Left kidney (tissue), 1 donor: ENCODE measurements at regions not wholly inside any gene's neighbourhood (a gene's known extent, or its start where the extent isn't known, plus 50 kb on each side); places are given as distances from the start of the nearest gene placed in this dataset.
A peak's percentile ranks its signal among the peaks of the same experiment; 100 is the strongest.
"Not testable (repeated sequence)": the region's sequence is repeated elsewhere in the genome, so short reads cannot be mapped to it uniquely, and the experiment has no call there.

ENCODE experiments used
- DNase-seq: peaks from one replicate; pipeline ENCODE4 v3.0.0-alpha.2; 2013

GRCh38 chr7:409339-410281 lies 110.0 kb downstream of the PDGFA start:
- peak; percentile 41 for DNase-seq

- no peak for DNase-seq
These were observed 109.2 kb downstream of the PDGFA start for GRCh38 chr7:410395-410910.

GRCh38 chr7:411116-411515 lies 108.5 kb downstream of the PDGFA start:
- not testable (repeated sequence) for DNase-seq

DNA sequence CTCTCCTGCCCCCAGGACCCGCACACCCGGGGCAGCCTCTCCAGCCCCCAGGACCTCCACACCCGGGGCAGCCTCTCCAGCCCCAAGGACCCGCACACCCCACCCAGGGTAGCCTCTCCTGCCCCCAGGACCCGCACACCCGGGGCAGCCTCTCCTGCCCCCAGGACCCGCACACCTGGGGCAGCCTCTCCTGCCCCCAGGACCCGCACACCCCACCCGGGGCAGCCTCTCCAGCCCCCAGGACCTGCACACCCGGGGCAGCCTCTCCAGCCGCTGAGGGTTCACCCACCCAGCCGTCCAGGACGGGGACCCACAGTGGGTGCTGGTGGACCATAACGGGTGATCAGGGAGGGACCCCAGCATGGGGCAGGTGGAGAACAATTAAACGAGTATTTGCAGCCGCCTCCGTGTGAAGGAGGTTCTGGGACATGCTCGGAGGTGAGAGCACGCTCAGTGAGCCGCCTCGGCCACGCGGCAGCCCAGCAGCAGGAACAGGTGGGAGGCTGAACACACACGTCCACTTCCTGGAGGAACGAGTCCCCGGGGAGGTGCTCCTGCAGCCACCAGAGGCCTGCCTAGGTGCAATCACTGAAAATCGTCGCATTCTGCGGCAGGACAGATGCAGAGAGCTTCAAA lies 107.9 kb downstream of the PDGFA start:
- DNase-seq = no peak

DNA sequence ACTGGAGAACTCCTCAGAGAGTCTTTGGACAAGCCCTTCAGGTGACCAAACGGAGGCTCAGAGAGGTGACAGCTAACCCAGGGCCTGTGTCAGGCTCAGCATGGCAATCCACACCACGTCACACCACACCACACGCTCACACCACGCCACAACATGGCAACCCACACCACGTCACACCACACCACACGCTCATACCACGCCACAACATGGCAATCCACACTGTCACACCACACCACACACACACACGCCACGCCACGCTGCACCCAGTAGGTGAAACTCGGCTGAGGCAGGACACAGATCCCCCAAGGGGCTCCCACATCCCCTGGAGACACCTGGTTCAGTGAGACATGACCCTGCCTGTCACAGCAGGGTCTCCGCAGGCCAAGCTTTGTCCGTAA lies 107.3 kb downstream of the PDGFA start:
- no peak for DNase-seq

GRCh38 chr7:414681-415560 lies 104.7 kb downstream of the PDGFA start:
- DNase-seq = no peak

DNA sequence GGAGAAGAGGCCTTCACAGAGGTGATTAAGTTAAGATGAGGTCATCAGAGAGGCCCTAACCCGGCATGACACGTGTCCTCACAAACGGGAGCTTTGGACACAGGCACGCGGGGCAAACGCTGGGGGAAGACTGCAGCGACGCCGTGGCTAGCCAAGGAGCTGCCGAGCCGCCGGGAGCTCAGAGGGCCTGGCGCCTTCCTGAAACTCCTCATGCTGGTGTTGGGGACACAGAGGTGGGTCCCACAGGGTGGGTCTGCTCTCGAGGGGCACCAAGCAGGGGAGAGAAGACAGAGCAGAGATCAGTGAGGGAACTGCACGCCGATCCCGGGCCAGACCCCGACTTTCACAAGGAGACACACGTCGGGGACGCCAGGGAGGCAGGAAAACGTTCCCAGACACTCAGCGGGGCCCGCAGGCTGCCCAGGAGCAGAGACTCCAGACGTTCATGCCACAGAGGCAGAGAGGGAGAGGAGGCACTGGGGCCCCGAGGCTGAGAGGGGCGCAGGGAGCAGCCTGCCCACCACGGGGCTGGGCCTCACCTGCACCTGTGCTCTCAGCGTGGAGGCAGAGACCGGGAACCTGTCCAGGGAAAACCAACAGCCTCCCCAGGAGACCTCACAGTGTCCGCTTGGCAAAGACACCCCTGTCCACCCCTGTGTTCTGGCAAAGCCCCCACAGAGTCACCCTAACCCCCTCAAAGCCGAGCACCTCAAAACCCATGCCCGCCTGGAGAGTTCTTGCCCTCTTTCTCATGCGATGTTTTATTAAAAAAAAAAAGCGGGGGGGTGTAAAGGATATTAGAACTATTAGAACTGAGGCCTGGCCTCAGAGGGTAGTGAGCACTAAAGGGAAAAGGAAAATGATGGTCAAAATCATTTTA lies 103.8 kb downstream of the PDGFA start:
- DNase-seq = no peak

GRCh38 chr7:416761-417624 lies 102.7 kb downstream of the PDGFA start:
- no peak for DNase-seq

- no peak for DNase-seq
These were observed 102.1 kb downstream of the PDGFA start for GRCh38 chr7:417625-417889.

DNA sequence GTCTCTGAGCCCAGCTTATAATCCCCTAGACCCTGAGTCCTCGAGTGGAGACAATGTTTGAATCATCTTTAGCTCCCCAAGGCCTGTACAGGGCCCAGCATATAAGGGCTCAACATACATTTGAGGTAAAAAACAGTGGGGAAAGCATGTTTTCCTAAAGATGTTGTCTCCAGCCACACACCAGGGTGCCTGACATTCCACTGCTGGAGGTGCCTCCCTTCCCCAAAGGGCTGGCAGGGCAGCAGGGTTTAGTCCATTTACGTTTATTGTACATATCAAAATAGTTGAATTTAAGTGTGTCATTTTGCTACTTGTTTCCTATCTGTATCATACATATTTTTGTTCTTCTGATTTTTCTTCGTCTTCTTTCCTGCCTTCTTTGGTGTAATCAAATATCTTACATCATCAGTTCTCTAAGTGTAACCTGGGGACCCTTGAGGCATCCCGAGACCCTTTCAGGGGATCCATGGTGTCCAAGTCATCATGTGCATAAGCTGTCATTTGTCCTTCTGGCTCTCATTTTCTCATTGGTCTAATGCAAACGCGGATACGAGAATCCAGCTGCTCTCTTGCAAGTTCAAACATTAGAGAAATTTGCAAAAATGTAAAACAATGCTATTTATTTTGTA lies 101.6 kb downstream of the PDGFA start:
- no peak for DNase-seq

DNA sequence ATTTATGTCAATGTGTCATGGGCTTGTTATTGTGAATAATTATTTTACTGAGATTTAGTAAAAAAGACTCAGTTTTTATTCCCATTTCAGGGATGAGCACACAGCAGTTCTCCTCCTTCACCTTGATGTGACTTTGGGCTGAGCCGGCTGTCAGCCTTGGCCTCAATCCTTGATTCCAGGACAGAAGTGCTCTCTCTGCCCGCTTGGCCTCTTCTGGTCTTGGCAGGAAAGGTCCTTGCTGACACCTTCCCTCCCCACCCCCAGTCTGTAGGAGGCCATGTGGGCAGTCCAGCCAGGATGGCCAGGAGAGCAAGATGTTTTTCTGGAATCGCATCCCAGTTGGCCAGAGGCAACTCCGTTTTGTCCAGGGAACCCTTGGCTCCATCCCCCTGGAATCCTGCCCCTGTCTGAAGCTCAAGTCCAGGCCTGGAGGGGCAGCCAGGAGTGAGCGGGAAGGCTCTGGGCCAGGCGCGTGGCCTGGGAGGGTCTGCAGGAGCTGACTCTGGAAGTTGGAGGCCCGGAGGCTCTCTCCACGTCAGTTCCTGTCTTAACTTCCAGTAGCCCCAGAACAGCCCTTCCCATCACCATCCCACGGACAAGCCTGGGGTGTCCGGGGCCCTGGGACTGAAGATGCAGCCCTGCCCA lies 100.9 kb downstream of the PDGFA start:
- no peak for DNase-seq

- DNase-seq = no peak
These were observed 99.2 kb downstream of the PDGFA start for GRCh38 chr7:420142-421093.

DNA sequence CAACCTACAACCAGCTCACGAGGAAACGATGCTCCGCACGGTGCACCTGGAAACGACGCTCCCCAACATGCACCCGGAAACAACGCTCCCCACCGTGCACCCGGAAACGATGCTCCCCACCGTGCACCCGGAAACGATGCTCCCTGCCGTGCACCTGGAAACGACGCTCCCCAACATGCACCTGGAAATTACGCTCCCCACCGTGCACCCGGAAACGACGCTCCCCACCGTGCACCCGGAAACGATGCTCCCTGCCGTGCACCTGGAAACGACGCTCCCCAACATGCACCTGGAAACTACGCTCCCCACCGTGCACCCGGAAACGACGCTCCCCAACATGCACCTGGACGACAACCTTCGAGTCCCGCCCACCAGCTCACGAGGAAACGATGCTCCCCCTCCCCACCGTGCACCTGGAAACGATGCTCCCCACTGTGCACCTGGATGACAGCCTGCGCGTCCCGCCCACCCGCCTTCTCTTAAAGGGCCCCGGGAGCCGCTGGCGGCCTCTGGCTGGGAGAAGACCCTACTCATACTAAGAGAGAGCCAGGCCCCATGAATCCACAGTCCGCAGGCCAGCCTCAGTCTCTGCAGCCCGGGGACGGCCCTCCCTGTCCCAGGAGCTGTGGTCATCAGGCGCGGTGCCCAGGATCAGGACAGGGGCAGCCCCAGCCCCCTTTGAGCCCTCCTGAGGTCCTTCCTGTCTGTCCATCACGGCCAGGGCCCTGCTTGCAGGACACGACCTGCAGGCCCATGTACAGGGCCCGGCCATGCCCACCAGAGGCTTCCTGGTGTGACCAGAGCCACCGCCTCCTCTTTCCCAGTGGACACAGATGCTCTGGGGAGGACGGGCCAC lies 98.3 kb downstream of the PDGFA start:
- no peak for DNase-seq

GRCh38 chr7:422191-422885 lies 97.3 kb downstream of the PDGFA start:
- no peak for DNase-seq

DNA sequence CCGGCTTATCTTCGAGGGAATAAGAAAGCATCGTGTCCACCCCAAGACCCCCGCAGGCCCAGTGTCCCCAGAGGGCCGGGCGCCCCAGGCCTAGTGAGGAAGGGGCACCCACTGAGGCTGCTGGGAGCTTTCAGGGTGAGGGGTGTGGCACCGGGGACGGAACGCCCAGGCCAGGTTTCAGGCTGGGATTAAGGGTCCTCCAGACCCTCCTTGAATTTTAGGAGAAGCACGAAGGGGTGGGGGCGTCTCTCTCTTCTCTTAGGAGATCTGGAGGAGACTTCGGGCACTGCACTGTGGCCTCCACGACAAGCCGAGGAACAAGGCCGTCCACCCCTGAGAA lies 96.8 kb downstream of the PDGFA start:
- DNase-seq = no peak

GRCh38 chr7:423312-424260 lies 96.1 kb downstream of the PDGFA start:
- no peak for DNase-seq
